Left cardiac atrium (tissue), 4 donors: ENCODE measurements at regions not wholly inside any gene's neighbourhood (a gene's known extent, or its start where the extent isn't known, plus 50 kb on each side); places are given as distances from the start of the nearest gene placed in this dataset.
"Not testable (repeated sequence)": the region's sequence is repeated elsewhere in the genome, so short reads cannot be mapped to it uniquely, and the experiment has no call there.

Source experiments
- ATAC-seq, 2 donors: fragments of 200-7000 bp; cut with Tn5 transposase; one replicate each; pipeline ENCODE4 v1.9.1; 2020; ENCODE audit warnings: mild to moderate bottlenecking in 2 of 2, moderate library complexity in 2 of 2
- DNase-seq: peaks from one replicate; pipeline ENCODE4 v3.0.0-alpha.2; 2020
- intact Hi-C, 2 donors: fragments of 100-400 bp; cut with DNase I; formaldehyde crosslinking; loops; one replicate each; pipeline versions ENCODE4 v1.14.1 to v1.15.1; 2022 to 2023
- donor health status: DM: no; HTN: yes; CAD: no.
- donor health status: DM: no; HTN: yes; CAD: no; lungs with severe emphysema.
- donor health status: DM: yes; HTN: yes; CAD: no.
- donor health status: Dilated cardiomyopathy.

GRCh38 chr13:69180034-69180433, 927.6 kb upstream of the ATXN8OS start:
- intact Hi-C loops, result no loop called here
- no peak for ATAC-seq

GRCh38 chr13:69178000-69178399, 929.6 kb upstream of the ATXN8OS start:
- DNase-seq, result no peak
- ATAC-seq, result no peak
- intact Hi-C loops, result no loop called here

More at GRCh38 chr13:69180034-69180433, 927.6 kb upstream of the ATXN8OS start:
- no peak for DNase-seq

- DNase-seq, result no peak
- ATAC-seq, result no peak
- intact Hi-C loops, result no loop called here
Observed at GRCh38 chr13:69168436-69168835, 939.2 kb upstream of the ATXN8OS start.

- no peak for DNase-seq
- intact Hi-C loops, result no loop called here
- no peak for ATAC-seq
Observed at GRCh38 chr13:69155136-69155535, 952.5 kb upstream of the ATXN8OS start.

GRCh38 chr13:69142101-69142500, 965.5 kb upstream of the ATXN8OS start:
- DNase-seq (no peak), ATAC-seq (no peak)
- intact Hi-C loops, result no loop called here

GRCh38 chr13:69124996-69125395, 982.6 kb upstream of the ATXN8OS start:
- ATAC-seq (no peak), DNase-seq (no peak)
- intact Hi-C loops, result no loop called here

GRCh38 chr13:69109891-69110525, 997.6 kb upstream of the ATXN8OS start:
- DNase-seq (no peak), ATAC-seq (no peak)
- intact Hi-C loops, result no loop called here

GRCh38 chr13:69108486-69108885, 999.1 kb upstream of the ATXN8OS start:
- DNase-seq, result no peak
- ATAC-seq, result no peak
- intact Hi-C loops, result no loop called here

GRCh38 chr13:69107436-69107835, 1000.2 kb upstream of the ATXN8OS start:
- intact Hi-C loops, result no loop called here
- DNase-seq (no peak), ATAC-seq (no peak)

- no peak for DNase-seq
- no peak for ATAC-seq
- intact Hi-C loops, result no loop called here
Observed at GRCh38 chr13:69101841-69102240, 1005.8 kb upstream of the ATXN8OS start.

- no peak for DNase-seq
- intact Hi-C loops, result no loop called here
- ATAC-seq, result no peak
Observed at GRCh38 chr13:69094485-69094884, 1013.1 kb upstream of the ATXN8OS start.

- ATAC-seq, result no peak
- intact Hi-C loops, result no loop called here
- no peak for DNase-seq
Observed at GRCh38 chr13:69092615-69093322, 1014.9 kb upstream of the ATXN8OS start.

- intact Hi-C loops, result no loop called here
Observed at GRCh38 chr13:69077267-69077666, 1030.4 kb upstream of the ATXN8OS start.

GRCh38 chr13:69069554-69070133, 1038.0 kb upstream of the ATXN8OS start:
- ATAC-seq, result no peak
- intact Hi-C loops, result no loop called here
- DNase-seq, result no peak

More at GRCh38 chr13:69077267-69077666, 1030.4 kb upstream of the ATXN8OS start:
- DNase-seq (no peak), ATAC-seq (no peak)

GRCh38 chr13:69050696-69051095, 1056.9 kb upstream of the ATXN8OS start:
- ATAC-seq (no peak), DNase-seq (no peak)
- intact Hi-C loops, result no loop called here

GRCh38 chr13:69044629-69045028, 1063.0 kb upstream of the ATXN8OS start:
- no peak for ATAC-seq
- no peak for DNase-seq
- intact Hi-C loops, result no loop called here

GRCh38 chr13:69040898-69041297, 1066.7 kb upstream of the ATXN8OS start:
- DNase-seq (no peak), ATAC-seq (no peak)
- intact Hi-C loops, result no loop called here

- DNase-seq (no peak), ATAC-seq (no peak)
- intact Hi-C loops, result no loop called here
Observed at GRCh38 chr13:69035771-69036170, 1071.9 kb upstream of the ATXN8OS start.

- intact Hi-C loops, result no loop called here
- no peak for DNase-seq
- ATAC-seq, result no peak
Observed at GRCh38 chr13:69028936-69029335, 1078.7 kb upstream of the ATXN8OS start.

GRCh38 chr13:69020120-69020519, 1087.5 kb upstream of the ATXN8OS start:
- DNase-seq, result no peak
- intact Hi-C loops, result no loop called here
- ATAC-seq, result no peak

GRCh38 chr13:69018173-69018572, 1089.5 kb upstream of the ATXN8OS start:
- ATAC-seq, DNase-seq, intact Hi-C loops: not testable (repeated sequence)
